Renal cortex interstitium (tissue), 11 donors: ENCODE measurements at regions not wholly inside any gene's neighbourhood (a gene's known extent, or its start where the extent isn't known, plus 50 kb on each side); places are given as distances from the start of the nearest gene placed in this dataset.
A peak's percentile ranks its signal among the peaks of the same experiment; 100 is the strongest.
"Not testable (repeated sequence)": the region's sequence is repeated elsewhere in the genome, so short reads cannot be mapped to it uniquely, and the experiment has no call there.

Source experiments
- DNase-seq, 11 donors: peaks; one replicate each; pipeline ENCODE4 v3.0.0-alpha.2; 2013; ENCODE audit warnings: low read depth in 9 of 11, low spot score in 4 of 11; ENCODE audit errors: extremely low read depth in 1 of 11

DNA sequence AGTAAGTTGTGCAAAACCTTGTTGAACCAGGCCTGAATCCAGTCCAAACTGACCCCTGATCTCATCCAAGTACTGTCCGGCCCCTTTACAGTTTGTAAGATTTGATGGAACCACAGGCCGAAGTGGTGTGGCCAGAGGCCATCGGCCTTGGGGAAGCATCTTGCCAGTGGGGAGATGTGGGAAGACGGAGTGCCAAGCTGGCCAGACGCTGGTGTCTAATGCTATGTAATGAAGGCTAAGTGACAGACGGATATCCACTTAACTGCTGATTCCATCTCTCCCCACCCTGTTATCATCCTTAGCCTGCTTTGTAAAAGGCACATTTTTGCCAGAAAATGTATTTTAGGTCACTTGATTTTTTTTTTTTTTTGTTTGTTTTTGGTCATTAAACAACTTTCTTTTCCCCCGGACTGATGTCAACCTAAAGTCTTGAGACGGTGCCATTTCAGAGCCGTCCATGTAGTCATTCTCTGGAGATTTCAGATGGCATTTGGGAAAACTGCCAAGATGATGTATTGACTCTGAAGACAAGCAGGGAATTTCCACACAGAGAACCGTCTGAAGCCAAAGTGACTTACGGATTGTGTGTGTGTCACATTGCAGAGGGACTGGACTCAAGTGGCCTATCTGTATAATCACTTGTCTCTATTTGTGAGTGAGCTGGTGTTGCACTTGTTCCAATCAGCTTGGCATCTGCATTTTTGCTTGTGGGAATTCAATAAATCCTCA, 86.5 kb upstream of the MANSC4 start:
- no peak for DNase-seq

DNA sequence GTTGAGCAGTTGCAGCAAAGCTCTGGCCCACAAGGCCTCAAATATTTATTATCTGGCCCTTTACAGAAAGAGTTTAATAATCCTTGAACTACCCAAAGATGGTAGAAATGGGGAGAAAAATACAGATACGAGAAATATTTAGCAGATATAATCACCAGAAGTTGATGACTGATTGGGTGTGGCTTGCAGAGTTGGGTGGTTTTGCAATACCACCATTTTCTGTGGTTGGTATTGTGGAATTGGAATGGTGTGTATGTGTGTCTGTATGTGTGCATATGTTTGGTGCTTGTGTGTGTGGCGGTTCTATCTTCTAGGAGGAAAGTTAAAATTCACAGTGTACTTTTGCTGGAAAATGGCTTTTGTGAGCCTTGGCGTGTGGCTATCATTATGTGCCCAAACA, 85.4 kb upstream of the MANSC4 start:
- DNase-seq: no peak

- DNase-seq: no peak
Measured at GRCh38 chr12:27864521-27864920, 84.5 kb upstream of the MANSC4 start.

DNA sequence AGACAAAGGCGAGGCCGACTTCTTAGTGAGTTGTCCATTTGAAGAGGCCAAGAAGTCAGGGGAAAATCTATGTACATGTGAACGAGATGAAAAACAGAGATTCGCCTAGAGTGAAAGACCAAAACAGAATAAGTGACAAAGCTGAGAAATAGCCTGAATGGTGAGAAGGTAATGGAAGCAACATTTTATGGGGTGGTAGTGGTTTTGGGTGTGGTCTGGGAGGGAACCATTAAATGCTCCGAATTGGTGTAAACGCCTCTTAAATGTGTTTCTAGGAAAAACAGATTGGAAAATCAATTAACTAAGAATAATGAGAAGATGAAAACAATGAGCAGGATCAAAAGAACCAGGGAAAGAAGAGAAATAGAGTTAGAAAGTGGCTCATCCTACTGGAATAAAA, 83.8 kb upstream of the MANSC4 start:
- no peak for DNase-seq

DNA sequence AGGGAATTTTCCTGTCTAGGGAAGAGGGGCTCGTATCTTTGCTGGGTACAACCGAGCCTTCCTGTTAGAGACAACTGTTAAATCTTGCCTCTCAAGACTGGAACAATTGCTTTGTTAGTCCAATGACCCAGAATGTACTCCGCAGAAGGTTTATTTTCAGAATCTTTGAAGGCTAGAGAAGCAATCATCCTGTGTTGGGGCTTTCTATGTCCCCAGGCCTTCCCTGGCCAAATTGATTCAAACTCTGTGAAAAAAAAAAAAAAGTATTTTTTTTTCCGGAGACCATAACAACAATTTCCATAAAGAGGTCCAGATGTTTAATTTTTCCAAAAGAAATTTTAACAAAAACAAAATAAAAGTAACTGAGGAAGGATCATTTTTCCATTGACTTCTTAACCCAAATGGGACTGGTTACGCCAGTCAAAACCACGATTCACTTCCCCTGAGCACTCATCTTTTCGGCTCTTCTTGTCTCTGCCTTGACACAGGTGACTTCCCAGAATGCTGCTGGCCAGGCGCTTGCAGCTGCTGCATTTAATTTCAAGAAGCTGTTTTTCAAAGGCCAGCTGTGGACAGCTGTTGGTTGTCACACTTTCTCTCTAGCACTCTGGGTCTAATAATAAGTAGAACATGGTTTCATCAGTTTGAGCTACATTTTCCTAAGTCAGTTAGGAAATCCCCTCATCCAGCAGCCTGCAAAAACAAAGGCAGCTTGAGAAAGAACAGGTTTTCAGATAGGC, 81.6 kb upstream of the MANSC4 start:
- DNase-seq: peak; percentile 33 to 75 (median 60)

DNA sequence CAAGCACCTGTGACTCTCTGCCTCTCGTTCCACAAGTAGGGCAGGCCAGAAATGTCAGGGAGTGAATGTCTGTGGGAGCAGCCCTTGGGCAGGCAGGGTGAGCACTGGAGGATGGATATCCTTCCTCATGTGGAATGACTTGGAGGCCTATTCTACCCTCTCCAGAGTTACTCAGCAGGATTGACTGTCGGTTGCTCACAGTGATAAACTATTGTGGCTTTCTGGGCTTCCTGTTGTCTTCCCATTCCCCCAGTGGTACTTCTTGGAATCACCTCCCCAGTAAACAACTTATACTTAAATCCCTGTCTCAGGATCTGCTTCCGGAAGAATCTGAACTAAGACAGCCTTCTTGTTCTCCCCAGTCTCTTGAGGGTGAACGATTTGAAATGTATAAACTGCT, 79.6 kb upstream of the MANSC4 start:
- DNase-seq: no peak

- not testable (repeated sequence) for DNase-seq
Measured at GRCh38 chr12:27857006-27857405, 77.0 kb upstream of the MANSC4 start.

GRCh38 chr12:27852742-27853141, 72.7 kb upstream of the MANSC4 start:
- no peak for DNase-seq
